ENCODE measurements at regions not wholly inside any gene's neighbourhood (a gene's known extent, or its start where the extent isn't known, plus 50 kb on each side); places are given as distances from the start of the nearest gene placed in this dataset.

GRCh38 chr20:56934888-56935287, 305.8 kb downstream of the TFAP2C start:
- no peak for TF ChIP-seq CTCF (IDR thresholded peaks at IDR 0.05 in 8 of 11, conservative IDR thresholded peaks at IDR 0.05 in 3 of 11)
- TF ChIP-seq POLR2A (IDR thresholded peaks at IDR 0.05): no peak
- TF ChIP-seq POLR2AphosphoS5 (IDR thresholded peaks at IDR 0.05): no peak
